ENCODE measurements at regions not wholly inside any gene's neighbourhood (a gene's known extent, or its start where the extent isn't known, plus 50 kb on each side); places are given as distances from the start of the nearest gene placed in this dataset.

DNA sequence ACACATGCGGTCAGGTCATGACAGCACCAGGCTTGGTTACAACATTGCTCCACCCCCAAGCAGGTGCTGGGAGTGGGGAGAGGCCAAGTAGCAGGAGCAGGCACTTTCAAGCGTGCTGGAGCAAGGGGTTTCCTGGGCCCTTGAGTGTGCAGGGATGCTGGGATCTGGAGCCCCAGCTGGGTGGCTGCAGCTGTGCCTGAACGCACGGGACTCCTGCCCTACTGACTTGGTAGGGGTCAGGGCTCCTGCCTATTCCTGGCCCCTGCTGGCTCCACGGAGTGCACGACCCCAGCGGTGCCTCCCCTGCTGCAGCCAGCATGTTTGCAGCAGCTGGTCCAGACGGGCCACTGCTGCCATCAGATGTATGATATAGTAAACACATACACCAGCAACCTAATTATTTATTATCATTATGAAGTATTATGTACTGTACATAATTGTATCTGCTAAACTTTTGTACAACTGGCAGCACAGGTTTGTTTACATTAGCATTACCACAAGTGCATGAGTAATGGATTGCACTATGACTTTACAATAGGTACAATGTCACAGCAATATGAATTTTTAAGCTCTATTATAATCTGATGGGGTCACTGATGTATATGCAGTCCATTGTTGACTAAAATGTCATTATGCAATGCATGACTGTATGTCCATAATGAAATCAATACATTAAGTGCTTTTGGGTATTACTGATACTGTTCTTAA, 620.6 kb downstream of the RAPGEF2 start:
- in situ Hi-C loops (cut with HindIII; ENCODE audit: low sequenced_read_pairs): no loop called here

DNA sequence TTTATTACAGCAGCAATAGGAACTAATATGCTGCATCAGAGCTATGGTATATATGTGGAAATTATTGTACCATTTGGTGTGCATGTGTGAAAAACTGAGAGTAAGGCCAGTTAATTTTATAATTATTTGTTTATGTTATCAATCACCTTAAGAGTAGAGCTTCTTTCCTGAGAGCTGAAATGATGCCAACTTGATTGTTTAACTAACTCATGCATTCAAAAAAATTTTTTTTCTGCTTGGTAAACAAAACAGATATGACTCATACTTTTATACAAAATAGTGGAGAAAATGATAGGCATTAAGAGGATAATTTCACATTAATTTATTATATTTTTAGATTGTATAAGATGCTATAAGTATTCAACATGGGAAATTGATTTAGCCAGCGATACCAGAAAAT, 622.7 kb downstream of the RAPGEF2 start:
- in situ Hi-C loops (cut with HindIII; ENCODE audit: low sequenced_read_pairs): no loop called here

DNA sequence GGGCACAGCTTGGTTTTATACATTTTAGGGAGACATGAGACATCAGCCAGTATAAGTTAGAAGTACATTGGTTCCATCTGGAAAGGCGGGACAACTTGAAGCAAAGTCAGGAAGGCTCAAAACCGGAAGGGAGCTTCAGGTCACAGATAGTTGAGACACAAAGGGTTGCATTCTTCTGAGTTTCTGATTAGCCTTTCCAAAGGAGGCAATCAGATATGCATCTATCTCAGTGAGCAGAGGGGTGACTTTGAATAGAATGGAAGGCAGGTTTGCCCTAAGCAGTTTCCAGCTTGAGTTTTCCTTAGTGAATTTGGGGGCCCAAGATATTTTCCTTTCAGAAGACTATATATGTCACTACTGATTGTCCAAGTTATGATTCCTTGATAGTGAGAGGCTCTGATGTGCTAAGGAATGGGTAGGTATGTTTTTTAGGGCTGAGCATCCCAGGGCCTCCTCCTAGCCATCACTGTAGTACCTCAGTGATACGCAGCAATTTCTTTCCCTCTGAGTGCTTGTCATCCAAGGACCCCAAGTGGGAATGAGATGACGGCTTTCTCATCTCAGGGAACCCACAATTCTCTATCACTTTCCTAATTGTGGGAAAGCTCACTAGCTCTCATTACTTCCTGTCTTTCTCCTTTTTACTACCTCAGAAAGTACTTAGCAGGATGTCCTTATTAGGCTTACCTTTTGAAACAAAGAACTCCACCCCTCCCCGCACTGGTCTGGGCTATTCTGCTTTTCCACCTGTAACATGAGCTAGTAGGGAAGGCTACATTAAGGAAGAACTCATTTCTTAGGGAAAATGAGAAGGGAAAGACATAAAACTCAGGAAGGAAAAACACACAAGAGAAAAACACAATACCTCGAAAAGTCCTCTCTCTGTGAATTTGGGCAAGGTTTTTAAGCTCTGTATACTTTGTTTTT, 632.7 kb downstream of the RAPGEF2 start:
- in situ Hi-C loops (cut with HindIII; ENCODE audit: low sequenced_read_pairs): no loop called here

DNA sequence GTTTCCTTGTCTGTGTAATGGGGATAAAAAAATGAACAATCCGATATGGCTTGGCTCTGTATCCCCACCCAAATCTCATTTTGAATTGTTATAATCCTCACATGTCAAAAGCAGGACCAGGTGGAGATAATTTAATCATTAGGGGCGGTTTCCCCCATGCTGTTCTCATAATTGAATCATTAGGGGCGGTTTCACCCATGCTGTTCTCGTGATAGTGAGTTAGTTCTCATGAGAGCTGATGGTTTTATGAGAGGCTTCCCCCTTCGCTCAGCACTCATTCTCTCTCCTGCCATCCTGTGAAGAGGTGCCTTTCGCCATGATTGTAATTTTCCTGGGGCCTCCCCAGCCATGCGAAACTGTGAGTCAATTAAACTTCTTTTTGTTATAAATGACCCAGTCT, 633.5 kb downstream of the RAPGEF2 start:
- in situ Hi-C loops (cut with HindIII; ENCODE audit: low sequenced_read_pairs): no loop called here

DNA sequence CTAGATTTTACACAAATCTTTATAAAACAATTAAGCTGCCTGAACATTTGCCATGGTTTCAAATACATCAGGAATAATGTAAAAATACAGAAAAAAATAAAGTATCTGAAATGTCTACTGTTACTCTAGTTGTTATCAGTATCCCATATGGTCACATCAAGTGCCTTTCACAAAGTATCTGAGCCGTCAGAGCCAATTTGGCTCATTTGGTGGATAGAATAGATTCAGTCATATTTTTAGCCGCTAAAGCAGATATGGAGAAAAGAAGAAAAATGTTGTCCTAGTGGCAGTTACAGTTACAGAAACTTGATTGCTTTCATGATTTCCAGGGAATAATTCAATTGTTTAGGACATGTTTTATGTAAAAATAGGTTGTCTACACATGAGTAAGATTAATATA, 641.1 kb downstream of the RAPGEF2 start:
- in situ Hi-C loops (cut with HindIII; ENCODE audit: low sequenced_read_pairs): no loop called here

DNA sequence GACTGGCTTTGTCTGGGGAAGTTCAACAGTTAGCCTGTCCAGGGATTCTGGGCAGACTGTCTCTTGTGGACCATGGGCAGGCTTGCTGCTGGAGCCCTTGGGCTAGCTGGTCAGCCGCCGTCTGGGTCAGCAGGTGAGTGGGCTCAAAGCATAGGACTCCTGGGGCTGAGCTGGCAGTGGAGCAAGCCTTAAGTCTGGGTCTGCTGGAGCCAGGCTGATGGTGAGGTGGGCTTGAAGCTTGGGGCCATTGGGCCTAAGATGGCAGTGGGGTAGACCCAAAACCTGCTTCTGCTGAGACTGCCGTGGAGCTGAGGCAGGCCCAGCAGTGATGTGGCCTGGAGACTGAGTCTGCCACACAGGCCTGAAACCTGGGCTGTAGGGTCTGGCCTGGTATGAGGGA, 645.1 kb downstream of the RAPGEF2 start:
- in situ Hi-C loops (cut with HindIII; ENCODE audit: low sequenced_read_pairs): no loop called here

DNA sequence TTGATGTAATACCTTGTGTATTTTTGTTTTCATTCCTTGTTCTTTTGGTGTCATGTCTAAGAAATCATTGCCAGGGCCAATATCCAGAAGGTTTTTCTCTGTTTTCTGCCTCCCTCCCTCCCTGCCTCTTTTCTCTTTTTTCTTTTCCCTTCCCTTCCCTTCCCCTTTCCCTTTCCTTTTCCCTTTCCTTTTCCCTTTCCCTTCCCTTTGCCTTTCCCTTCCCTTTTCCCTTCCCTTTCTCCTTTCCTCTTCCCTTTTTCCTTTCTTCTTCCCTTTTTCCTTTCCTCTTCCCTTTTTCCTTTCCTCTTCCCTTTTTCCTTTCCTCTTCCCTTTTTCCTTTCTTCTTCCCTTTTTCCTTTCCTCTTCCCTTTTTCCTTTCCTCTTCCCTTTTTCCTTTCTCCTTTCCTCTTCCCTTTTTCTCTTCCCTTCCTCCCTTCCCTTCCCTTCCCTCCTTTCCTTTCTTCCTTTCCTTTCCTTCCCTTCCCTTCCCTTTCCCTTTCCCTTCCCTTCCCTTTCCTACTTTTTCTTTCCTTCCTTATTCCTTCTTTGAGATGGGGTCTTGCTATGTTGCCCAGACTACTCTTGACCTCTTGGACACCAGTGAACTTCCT, 646.1 kb downstream of the RAPGEF2 start:
- in situ Hi-C loops (cut with HindIII; ENCODE audit: low sequenced_read_pairs): no loop called here

DNA sequence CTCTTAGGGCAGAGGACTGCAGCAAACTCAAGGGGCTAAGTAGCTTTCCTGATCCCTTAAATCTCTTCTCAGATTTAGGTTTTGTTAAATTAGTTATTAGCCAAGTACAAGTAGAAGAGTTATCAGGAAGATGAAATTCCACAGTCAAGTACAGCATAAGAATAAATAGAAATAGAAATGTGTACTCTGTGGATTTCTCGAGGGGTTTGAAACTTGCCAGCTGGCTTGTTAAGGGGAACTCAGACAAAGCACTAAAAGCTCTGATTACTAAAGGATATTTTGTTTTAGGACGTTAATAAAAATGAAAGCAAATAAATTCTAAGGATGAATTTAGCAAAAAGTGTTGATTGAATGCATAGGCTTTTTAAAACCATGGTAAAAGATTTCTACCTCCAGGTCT, 654.6 kb downstream of the RAPGEF2 start:
- in situ Hi-C loops (cut with HindIII; ENCODE audit: low sequenced_read_pairs): no loop called here

DNA sequence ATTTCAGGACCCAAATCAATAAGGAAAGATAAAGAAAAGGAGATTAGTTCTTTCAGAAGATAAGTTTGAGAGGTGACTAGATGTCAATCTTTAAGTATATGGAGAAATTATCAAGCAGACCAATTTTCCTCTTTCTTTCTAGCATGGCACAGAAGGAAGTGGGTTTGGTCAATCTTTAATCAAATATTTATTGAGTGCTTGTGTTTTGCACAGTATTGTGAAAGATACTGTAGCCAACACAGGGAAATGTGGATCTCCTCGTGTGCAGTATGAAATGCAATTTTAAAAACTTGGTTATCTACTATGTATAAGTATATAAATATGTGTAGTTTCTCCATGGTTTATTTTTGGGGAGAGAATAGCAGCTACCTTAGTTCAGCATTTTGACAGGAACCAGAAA, 655.2 kb downstream of the RAPGEF2 start:
- in situ Hi-C loops (cut with HindIII; ENCODE audit: low sequenced_read_pairs): no loop called here

DNA sequence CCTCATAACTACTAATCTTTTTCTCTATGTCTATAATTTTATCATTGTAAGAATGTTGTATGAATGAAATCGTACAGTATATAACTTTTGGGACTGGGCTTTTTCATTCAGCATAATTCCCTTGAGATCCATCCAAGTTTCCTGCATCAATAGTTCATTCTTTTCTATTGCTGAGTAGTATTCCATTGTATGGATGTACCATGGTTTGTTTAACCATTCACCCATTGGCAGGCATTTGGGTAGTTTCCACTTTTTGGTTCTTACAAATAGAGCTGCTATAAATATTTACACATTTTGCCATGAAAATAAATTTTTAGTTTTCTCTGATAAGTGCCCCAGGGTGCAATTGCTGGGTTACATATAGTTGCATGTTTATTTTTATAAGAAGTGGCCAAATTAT, 659.8 kb downstream of the RAPGEF2 start:
- in situ Hi-C loops (cut with HindIII; ENCODE audit: low sequenced_read_pairs): no loop called here

DNA sequence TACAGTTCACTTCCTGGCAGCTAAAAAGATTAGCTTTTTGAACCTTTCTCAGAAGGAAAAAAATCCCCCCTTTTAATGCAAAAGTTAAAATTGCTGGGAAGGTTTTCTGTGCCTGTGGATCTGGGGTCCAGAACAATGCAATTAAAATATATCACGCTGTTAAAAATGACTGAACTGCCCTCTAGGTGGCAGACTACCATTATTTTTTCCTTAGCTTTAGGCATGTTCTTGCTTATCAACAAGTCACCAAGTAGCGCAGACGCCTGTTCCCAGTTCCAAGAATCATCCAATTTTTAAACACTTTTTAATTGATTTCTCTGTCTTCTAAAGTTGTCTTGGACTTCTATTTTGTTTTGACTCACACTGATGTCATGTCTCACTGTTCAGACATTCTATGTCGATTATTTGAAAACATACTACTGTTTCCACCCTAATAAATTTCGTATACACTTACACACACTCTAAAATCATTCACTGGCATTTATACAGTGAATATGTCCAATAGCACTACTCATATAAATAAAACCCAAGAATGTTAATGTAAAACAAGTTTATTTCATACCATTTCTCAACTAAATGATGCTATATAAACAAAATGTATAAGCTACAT, 661.6 kb downstream of the RAPGEF2 start:
- in situ Hi-C loops (cut with HindIII; ENCODE audit: low sequenced_read_pairs): no loop called here

DNA sequence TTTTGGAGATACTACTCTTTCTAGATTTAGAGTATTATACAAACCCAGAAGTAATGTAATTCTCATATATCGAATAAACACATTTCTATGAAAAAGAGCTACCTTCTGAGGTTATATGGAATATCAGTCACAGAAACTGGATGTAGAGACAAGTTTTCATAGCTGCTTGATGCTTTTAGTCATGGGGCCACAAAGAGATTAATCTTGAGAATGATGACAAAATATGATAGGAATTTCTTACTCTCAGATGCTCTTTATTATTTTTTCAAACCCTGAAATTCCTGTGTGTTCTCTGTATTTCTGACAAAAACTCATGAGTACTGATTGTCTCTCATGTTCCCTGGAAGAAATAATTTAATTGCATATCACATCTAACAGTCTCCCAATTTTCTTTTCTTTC, 662.5 kb downstream of the RAPGEF2 start:
- in situ Hi-C loops (cut with HindIII; ENCODE audit: low sequenced_read_pairs): no loop called here

DNA sequence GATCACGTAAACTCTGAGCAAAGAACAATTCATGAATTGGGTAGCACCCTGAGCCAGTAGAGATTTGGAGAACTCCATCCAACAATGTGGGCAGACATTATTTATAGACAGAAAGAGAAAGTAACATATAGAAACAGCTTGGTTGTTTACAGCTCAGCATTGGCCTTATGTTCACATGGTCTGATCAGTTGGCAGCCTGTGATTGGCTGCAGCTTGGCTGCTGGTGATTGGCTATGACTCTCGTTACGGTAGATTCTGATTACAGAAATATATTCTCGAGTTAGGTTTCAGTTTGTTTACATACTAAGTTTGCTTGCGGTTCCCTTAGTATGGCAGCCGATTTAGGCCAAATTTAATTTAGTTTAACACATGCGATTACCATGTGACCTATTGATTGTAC, 663.4 kb downstream of the RAPGEF2 start:
- in situ Hi-C loops (cut with HindIII; ENCODE audit: low sequenced_read_pairs): no loop called here

DNA sequence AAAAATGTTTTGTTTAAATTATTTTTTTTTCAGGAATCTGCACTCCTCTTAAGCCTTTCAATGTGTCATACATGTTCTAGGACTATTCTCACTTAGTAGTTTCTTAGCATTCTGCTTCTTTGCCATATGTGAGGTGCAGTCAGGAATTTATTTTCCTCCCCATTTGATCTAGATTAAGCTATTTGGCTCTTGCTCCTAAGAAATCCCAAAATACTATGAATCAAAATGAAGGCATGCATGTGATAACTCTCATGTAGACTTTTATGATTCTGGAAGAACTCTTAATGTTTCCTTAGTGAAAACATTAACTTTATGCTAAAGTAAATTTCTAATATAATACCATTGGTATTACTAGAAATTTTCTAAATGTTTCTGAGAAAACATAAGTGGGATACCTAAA, 664.5 kb downstream of the RAPGEF2 start:
- in situ Hi-C loops (cut with HindIII; ENCODE audit: low sequenced_read_pairs): no loop called here

DNA sequence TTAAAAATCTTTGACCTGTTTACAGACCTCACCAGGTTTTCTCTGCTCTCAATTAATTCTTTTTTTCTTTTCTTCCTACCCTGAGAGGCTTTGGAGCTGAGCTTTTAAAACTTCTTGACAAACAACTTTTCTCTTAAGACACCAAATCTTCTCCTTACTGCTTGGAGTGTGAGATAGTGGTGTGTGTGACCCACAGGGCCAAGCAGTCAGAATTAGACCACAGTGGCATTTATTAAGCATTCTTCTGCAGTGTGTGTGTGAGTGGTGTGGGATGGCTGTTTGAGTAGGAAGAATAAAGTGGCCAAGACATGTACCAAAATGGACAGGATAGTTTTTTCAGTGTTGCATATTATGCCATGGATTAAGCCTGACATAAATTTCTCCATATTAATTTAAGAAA, 665.1 kb downstream of the RAPGEF2 start:
- in situ Hi-C loops (cut with HindIII; ENCODE audit: low sequenced_read_pairs): no loop called here

DNA sequence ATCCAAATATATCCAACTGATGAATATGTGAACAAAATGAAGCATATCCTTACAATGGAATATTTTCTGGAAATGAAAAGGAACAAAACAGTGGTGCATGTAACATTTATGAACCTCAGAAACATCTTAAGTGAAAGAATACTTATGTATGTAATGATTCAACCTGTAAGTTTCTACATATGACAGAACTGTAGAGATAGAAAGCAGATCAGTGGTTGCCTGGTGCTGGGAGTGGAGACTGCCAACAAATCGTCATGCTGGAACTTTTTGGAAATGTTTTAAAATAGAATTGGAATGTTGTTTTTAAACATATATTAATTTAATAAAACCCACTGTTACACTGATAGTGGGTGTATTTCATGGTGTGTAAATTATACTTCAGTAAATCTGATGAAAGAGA, 667.5 kb downstream of the RAPGEF2 start:
- in situ Hi-C loops (cut with HindIII; ENCODE audit: low sequenced_read_pairs): no loop called here

DNA sequence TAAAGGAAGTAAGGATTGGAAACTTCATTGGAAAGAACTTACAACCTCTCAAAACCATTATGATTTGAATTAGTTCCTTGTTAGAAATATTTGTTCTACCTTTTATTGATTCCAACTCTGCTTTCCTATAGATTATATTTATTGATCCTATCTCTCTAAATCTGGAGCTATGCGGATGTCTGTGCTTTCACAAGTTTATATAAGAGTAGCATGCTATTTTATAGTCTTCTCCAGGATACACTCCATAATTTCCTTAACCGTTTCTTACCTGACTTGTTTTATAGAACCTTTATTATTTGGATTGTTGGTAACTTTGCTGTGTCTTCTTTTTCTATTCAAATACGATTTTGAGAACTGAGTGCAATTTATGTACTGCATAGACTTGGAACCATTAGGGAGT, 668.1 kb downstream of the RAPGEF2 start:
- in situ Hi-C loops (cut with HindIII; ENCODE audit: low sequenced_read_pairs): no loop called here

DNA sequence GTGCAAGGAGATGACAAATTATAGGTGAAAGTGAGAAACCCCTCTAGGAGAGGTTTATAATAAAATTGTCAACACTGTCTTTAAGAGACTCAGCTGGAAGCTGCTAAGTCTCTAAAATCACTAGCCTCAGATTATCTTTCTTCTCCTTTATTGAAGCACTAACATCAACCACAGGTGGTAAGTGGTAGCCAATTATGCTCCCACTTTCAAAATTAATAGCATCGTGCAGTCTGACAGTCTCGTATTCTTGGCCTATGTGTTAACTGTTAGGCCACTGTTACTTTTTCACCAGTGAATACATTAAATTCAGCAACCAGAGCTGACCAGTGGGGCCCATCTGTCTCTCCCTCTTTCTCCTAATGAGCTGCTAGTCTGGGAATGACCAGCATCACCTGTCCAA, 674.1 kb downstream of the RAPGEF2 start:
- in situ Hi-C loops (cut with HindIII; ENCODE audit: low sequenced_read_pairs): no loop called here

DNA sequence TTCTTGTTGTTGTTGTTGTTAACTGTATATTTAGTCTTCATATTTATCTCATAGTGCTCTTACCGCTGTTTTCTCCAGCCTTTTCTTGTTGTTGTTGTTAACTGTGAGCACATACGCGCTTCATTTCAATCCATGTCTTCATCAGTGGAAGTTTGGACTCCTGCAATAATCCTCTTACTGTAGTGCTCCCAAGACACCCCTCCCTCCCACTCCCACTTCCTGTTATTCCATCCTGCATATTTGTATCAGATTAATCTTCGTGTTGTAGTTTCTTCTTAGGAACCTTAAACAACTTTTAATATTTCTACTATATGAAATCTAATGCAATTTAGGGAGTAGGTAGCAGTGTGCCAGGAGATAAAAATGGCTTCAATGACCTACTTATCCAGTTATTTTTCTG, 674.8 kb downstream of the RAPGEF2 start:
- in situ Hi-C loops (cut with HindIII; ENCODE audit: low sequenced_read_pairs): no loop called here

DNA sequence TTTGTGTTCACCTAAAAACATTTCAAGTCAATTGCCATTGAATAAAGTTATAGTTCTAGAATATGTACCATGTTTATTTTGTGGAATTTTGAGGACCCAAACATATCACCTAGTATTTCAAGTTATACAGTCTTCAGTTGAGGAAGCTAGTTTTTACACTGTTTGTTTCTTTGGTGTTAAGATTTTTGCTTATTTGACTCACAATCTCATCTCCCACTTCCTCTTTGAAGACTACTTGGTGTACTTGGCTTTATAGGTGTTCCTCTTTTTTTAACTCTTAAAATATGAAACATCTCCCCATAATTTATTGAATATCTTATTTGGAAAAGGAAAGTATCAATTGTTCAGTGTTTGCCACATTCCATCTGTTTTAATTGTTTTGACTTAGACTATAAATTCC, 675.4 kb downstream of the RAPGEF2 start:
- in situ Hi-C loops (cut with HindIII; ENCODE audit: low sequenced_read_pairs): no loop called here

DNA sequence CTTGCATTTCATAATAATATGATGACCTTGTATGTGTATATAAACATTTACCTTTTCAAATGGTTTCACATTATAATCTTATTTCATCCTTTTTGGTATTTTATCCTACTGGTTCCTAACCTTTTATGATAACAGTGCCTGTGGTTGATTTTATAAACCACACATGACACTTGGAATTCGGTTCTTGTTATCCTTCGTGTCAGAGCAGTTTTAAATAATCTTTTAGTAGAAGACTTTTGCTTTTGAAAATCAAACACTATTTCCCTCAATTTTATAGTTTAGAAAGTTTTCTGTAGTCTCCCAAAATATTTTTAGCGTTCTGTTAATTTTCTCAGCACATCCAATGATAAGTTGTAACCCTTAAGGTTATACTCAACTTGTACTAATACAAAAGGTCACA, 676.8 kb downstream of the RAPGEF2 start:
- in situ Hi-C loops (cut with HindIII; ENCODE audit: low sequenced_read_pairs): no loop called here

All from DLD1 (cell line).